ENCODE measurements at regions not wholly inside any gene's neighbourhood (a gene's known extent, or its start where the extent isn't known, plus 50 kb on each side); places are given as distances from the start of the nearest gene placed in this dataset.

GRCh38 chr9:82563094-82563493 is 499.8 kb downstream of the RASEF start:
- no peak for TF ChIP-seq YY1 (IDR thresholded peaks at IDR 0.05; ENCODE audit: insufficient read depth, insufficient read length)
- TF ChIP-seq SUZ12 (IDR thresholded peaks at IDR 0.05; ENCODE audit: extremely low read depth, insufficient read depth, insufficient read length) = no peak
- TF ChIP-seq ZNF274 (IDR thresholded peaks at IDR 0.05; ENCODE audit: low read depth, low read length) = no peak
